Activated CD4-positive, CD25-positive, alpha-beta regulatory T cell treated with anti-CD3 and anti-CD28 coated beads, Interleukin-2, amount 50 U/mL, for 24 hours (primary cell): ENCODE measurements at regions not wholly inside any gene's neighbourhood (a gene's known extent, or its start where the extent isn't known, plus 50 kb on each side); places are given as distances from the start of the nearest gene placed in this dataset.

ENCODE experiments used
- ATAC-seq, 2 donors: fragments of 150-1000 bp; cut with Tn5 transposase; one replicate each; pipeline ENCODE4 v1.10.0; 2021; ENCODE audit warnings: mild to moderate bottlenecking in 1 of 2, moderate library complexity in 1 of 2

DNA sequence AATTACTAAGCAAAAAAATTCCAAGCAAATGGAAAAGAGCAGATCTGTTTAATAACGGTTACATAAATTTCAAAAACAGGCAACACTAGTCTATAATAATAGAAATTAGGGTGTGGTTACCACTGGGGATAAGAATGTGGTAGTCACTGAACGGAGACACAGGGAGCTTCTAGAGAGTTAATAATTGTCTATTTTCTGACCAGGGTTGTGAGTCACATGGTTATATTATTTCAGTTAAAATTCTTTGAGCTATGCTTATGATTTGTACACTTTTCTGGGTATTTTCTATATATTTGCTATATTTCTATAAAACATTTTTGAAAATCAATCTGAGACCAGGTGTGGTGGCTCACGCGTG is 433.9 kb upstream of the MAF start:
- no peak for ATAC-seq

DNA sequence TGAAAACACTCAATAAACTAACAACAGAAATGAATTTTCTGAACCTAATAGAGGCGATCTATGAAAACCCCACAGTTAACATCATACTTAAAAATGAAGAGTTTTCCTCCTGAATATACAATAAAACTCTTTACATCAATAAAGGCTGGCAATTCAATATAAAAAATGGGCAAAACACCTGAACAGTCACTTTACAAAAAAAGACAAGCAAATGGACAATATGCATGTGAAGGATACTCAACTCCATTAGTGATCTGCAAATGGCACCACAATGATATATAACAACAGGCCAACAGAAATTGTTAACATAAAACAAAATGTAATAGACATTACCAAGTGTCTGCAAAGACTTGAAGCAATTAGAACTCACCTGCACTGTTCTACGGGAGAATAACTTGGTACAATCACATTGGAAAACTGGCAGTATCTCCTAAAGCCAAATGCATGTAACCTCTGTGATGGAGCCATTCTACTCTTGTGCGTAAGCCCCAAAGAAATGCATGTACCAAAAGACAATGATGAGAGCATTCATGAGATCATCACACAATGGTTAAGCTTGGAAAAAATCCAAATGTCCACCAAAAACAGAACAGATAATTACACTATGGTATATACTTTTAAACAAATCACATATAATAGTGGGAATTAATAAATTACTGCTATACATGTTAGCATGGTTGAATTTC is 433.4 kb upstream of the MAF start:
- ATAC-seq: no peak

DNA sequence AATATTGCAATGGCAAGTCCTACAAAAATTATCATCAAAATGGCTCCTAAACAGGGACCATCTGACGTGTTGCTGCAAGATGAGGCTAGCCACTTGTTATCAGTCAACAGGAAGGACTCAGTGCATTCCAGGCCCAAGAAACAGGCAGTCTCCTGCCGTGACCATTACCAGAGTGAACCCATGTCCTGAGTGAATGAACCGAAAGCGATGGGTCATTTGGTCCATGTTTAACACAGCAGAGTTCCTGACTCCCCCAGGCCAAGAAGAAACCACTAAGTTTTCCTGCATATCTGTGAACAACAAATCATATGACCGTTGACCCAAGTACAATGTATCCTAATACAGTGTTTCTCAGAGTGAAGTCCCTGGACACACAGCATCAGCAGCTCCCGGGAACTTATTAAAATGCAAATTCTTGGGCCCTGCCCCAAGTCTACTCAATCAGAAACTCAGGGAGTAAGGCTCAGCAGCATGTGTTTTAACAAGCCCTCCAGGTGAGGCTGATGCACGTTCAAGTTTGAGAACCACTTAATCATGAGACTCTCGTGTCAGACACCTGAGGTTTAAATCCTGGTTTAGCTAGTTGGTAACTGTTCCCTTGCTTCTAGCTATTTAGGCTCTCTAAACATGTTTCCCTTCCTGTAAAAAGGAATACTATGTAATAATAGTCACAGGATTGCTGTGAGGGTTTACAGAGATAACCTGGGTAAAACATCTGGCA is 429.4 kb upstream of the MAF start:
- ATAC-seq: no peak

DNA sequence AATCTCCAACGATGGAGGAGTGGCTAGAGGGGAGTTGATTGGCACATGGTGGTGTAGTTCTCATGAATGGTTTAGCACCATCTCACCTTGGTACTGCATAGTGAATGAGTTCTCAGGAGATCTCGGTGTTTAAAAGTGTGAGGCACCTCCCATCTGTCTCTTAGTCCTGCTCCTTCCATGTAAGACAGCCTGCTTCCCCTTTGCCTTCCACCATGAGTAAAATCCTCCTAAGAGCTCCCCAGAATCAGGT is 428.8 kb upstream of the MAF start:
- ATAC-seq: no peak

DNA sequence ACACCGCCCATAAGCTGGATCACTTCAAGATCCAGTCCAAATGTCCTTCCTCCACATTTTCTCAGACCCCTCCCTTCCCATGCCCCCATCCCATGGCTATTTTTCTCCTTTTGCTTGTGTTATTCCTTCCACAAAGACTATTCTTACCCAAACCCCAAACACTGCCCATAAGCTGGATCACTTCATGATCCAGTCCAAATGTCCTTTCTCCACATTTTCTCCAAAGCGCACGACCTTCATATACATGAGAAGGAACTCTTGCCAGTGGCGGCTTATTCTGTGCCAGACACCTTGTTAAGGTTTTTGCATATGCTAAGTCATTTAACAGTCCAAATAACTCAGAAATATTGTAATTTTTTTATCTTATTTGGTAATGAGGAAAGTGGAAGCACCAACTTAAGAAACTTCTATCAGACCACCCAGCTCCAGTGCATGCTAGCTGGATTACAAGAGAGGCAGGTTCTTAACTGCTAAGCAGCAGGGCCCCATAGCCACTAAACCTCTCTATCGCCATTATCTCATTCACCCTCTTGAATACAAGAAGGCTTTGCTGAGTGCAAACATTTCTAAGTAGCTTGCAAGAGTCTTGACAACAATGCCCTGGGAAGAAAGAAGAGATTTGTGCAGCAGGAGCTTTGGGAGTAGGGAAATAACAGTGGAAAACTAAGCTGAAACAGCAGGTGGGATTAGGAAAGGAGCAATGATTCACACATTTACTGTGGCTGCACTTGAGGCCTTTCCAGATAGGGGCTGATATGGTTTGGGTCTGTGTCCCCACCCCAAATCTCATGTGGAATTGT is 428.2 kb upstream of the MAF start:
- no peak for ATAC-seq

DNA sequence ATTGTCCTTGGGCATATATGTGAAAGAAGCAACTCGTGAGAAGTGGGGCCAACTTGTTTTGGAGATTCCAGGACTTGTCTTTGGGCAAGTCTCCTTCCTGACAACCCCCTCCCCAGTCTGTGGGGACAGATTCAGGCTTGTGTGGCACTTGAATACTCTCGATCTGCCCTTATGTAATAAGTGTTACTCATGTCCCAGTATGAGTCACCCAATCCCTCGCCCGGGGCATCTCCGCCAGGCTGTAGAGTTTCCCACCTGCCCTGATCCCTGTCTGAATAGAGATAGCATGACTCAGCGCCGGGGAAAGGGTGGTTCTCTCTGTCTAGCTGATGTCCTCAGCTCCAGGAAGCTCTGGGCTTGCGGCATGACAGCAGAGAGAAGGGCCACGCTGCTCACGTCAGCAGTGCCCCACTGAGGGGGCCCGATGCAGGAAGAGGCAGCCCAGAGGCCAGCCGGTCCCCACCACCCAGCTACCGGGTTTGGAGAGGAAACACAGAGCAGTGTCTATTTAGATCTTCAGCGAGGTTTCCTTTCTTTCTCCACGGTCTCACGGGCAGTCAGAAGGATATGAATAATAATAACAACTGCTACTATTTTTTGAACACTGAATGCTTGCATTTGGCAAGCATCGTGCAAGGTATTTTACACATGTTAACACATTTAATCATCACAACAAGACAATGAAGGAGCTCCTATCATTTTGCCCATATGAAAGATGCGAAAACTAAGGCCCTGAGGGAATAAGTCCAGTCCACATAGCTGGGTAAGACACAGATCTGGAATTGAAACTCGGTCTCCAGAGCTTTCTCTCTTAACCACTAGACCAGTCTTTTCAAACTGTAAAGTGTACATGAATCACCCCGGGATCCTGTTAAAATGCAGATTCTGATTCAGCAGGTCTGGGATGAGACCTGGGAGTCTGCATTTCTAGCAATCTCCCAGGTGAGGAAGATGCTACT is 426.7 kb upstream of the MAF start:
- peak; percentile 81 to 82 for ATAC-seq

DNA sequence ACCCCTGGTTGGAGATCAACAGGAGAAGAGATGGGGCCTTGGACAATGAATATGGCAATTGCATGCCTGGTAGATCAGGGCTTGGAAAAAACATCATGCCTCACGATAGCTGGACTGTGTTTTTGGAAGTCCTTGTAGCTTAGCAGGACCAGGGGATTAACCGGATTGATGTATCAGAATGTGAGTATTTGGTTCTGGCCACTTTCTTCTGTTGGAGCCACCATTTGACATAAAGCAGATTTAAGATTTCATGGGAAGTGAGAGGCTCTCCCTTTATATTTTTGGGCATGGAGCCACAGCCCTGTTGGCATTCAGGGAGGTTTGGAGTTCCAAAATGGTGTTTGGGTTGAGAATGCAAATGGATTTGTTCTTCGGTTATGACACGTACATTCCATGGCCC is 424.7 kb upstream of the MAF start:
- ATAC-seq: no peak

DNA sequence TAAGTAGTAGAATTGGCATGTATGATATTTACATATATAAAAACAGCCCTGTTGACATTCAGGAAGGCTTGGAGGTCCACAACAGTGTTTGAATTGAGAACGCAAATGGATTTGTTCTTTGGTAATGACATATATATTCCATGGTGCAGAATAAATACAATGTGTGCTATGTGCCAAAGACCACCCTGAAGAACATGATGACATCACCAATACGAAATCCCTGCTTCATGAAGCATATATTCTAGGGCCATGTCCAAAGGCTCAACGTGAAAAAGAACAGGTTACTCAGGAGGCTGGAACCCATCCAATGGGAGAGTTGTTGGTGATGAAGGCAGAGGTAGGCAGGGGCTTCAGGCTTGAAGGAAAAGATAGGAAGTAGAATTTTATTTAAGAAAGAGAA is 423.9 kb upstream of the MAF start:
- ATAC-seq: no peak

DNA sequence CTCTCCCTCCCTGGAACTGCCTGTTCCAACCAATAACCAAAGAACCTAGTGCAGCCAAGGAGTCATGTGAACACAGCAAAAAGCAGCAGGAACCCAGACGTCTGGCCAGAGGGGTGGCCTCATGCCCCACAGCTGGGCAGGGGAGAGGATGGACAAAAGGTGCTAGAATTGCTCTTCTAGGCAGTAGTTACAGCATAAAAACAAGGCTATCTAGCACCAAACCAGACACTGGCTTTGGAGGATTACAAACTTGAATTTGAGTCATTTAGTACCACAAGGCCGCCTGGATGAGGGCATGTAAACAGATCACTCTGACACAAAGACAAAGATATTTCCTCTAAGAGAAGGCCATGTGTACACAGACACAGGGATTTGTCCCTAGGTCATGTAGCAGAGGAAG is 423.3 kb upstream of the MAF start:
- no peak for ATAC-seq

DNA sequence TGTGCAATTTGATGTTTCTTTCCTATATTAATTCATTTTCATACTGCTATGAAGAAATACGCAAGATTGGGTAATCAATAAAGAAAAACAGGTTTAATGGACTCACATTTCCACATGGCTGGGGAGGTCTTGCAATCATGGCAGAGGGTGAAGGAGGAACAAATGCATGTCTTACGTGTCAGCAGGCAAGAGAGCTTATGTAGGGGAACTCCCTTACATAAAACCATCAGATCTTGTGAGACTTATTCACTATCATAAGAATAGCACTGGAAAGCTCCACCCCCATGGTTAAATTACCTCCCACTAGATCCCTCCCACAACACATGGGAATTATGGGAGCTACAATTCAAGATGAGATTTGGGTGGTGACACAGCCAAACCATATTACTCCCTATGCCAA is 418.9 kb upstream of the MAF start:
- ATAC-seq: no peak

DNA sequence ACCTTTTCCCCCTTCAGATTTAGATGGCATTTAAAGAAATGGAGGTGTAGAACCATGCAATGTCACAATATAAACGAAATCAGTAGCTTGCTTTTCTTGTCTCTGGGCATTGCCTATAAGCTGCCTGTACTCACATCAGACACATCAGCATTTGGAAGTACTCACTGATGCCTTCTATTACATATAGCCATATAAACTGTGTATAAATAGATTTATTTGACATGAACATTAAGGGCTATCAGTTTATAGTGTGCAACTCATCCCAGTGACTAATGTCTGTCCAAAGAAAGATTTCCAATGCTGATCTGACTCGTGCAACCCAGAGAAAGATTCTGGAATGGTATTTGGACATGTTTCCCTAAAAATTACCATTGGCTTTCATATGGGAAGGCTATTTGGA is 417.9 kb upstream of the MAF start:
- no peak for ATAC-seq

DNA sequence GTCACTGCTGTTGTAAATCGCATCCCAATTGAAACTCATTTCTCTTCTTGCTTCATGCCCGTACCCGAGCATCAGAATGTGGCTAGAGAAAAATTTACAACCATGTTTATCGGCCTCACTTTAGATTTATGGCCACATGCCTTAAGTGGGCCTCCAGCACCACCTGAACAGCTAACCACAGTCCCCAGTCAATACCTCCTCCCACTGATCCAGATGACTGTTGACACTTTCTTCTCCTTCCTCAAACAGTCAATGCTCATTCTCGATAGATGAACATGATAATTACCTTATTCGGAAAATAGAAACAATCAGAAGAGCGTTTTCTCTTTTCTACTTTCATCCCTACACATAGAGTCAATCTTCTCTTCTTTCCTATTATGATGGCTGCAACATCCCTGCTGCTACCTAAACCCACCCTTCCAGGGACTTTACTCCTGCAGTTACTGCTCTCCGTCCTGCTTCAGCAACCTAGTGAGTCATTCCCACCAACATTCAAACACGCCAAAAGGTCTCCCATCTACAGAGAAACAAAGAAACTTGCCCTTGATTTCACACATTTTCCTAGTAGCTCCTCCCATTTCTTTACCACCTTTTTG is 416.3 kb upstream of the MAF start:
- ATAC-seq: no peak

DNA sequence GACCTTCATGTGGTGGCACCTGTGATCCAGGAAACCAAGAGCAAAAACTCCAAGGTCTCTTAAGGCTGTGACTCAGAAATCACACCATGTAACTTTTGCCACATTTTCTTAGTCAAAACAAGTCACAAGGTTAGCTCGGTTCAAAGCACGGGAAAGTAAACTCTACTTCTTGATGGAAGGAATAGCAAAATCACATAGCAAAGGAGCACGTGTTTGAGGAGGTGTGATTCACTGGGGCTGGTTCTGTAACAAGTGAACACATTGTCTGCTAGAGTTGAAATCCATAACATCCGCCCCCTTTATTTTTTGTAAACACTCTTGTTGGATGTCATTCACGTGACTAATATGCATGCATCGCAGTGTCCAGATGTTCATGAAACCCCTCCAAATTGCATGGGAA is 415.0 kb upstream of the MAF start:
- ATAC-seq: no peak

DNA sequence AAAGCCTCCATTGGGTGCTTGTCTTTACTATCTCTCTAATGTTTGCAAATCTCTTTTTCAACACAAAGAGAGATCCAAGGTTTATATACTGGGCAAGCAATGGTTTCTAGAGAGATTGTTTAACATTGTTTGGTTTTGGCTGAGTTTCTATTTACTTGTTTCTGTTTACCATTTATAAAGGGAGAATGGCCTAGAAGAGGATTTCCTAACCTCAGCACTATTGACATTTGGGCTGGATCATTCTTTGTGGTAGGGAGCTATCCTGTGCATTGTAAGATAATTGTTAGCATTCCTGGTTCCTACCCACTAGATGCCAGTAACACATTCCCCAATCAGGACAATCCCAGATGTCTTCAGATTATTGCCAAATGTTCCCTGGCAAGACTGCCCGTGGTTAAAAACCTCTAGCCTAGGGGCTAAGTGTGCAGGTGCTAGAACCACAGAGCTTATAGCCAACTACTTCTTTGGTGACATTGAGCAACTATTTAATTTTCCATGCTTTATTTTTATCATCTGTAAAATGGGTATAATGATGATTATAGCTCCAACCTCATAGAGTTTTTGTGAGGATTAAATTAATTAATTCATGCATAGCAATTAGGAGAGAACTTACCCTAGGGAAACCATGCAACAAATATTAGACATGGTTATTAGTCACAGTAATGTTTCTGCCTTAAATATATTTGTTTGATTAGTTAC is 413.9 kb upstream of the MAF start:
- ATAC-seq: no peak

DNA sequence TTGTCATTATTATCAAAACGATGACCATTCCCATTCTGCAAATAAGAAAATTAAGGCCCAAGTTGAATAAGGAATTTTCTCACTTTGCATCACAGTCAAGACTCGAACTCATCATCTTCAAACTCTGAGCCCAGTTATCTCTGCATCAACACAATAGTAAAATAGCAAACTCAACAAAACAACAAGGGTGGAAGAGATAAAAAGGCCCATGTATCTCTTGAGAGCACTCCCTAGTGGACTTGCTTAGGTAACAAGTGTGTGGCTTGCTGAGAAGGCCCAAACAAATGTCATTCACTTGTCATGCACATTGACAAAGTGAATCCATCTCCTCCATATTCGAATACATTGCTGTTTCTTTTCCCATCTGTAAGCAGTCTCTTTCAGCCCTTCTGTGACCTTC is 412.0 kb upstream of the MAF start:
- ATAC-seq: no peak

DNA sequence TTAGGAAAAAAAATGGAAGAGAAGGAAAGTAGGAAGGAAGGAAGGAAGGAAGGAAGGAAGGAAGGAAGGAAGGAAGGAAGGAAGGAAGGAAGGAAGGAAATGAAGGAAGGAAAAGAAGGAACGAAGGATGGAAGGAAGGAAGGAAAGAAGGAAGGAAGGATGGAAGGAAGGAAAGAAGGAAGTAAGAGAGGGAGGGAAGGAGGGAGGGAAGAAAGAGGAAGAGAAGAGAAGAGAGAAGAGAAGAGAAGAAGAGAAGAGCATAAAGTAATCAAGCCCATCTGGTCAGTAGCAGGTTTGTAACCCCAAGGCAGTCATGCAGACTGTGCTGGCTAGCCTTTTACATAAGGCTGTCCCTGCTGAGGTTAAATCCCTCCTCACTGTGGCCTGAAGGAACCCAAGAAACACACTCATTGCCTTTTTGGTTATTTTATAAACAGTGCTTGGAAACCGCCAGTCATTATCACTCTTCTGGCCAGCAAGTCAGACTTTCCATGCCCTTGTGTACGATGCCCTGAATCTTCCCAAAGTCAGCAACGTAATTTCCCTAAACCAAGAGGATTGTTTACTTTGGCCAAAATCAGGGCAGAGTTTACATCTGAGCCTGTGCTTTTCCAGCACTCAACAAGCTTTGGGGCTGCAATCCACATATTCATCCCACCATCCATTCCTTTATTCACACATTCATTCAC is 409.6 kb upstream of the MAF start:
- ATAC-seq: no peak

DNA sequence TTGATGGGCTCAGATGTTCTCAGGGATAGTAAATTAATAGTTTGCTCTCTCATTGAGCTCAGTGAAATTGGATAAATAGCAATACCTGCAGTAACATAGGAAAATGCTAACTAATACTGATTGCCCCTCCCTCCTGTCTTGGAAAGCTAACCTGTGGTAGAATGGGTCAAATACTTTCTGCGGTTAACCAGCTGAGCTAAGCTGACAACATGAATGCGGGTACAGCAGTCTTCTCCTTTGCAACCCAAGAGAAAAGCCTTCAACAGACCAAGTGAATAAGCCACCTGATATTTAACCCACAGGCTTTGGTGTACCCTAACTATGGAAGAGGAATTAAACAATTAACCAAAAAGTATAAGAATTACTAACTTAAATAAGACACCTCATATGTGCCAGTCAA is 408.3 kb upstream of the MAF start:
- ATAC-seq: no peak

DNA sequence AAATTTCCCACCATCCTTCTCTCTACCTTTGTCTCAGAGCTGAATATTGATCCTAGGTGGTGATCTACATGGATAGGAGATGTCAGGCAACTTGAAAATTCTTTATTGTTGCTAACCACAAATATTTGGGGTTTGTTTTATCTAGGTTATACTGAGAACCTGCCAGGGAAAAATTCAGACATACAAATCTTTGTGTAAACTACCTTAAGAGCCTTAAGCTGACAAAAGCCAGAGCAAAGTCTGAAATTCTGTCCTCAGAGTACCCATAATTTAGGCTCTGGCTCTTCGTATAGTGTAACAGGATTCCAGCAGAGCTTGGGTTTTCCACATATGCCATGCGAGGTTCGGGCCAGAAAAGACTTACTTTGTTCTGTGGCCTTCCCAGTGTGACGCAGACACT is 406.7 kb upstream of the MAF start:
- no peak for ATAC-seq

DNA sequence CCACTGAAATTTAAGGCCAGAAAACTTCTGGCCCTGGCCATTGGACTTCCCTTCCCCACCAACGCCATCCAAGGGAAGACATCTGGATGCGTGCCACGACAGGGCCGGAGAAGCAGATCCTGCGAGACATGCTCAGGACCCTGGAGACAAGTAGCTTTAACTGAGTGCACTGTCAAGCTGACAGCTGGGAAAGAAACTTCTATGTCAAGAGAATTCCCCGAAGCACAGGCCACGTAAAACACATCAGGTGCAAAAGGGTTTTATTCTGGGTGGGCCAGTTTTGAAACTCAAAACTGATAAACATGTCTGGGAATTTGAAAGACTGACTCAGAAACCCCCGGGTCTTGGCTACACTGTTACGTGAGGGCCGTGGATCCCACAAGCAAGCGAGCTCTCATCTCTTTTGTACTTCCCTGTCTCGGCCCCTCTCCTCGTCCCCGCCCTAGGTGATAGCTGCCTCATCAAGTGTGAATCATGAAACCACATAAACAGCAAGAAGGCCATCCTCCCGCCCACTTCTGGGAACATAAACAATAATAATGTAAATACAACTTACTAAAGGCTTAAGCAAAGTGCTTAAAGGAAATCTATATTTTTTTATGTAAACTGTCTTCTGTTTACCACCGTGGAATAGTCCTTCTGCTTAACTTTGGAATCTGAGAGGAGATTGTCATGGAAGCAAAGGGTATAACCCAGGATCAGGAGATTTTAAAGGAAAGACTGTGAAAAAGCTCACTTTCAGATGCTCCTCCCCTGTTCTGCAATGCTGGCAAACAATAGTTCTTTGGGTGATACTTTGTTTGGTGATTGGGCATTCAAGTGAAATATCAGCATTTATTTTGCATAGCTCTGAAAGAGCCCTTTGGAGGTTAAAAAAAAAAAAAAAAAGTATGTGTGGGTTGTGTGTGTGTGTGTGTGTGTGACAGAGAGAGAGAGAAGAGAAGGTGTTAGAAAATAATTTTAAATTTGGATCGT is 406.0 kb upstream of the MAF start:
- no peak for ATAC-seq

DNA sequence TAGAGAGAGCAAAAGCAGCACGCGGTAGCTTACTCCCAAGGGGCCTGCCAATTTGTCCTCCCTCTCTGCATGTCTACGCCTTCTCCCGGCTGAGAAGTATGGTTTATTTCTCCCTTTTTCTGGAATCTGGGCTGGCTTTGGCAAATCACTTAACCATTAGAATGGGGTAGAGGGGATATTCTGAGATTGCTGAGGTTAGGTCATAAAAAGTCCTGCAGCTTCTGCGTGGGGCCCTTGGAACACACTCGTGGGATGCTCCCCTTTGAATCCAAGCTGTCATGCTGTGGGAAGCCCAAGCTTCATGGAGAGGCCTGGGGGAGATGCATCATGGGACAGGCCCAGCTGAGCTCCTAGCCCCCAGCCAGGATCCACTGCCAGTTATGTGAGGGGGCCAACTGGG is 403.6 kb upstream of the MAF start:
- no peak for ATAC-seq
